ENCODE measurements at regions not wholly inside any gene's neighbourhood (a gene's known extent, or its start where the extent isn't known, plus 50 kb on each side); places are given as distances from the start of the nearest gene placed in this dataset.

GRCh38 chr13:34344816-34345215, 526.9 kb downstream of the RFC3 start (continued):
- TF ChIP-seq ZBTB33 (IDR thresholded peaks at IDR 0.05; ENCODE audit: extremely low read depth, insufficient replicate concordance, low read length), result no peak
- no peak for TF ChIP-seq JUND (IDR thresholded peaks at IDR 0.05)

GRCh38 chr13:34345258-34345965, 527.5 kb downstream of the RFC3 start:
- TF ChIP-seq SIN3A (IDR thresholded peaks at IDR 0.05; ENCODE audit: low read depth) (no peak), FOSL1 (IDR thresholded peaks at IDR 0.05; ENCODE audit: low read depth) (no peak), SP1 (IDR thresholded peaks at IDR 0.05; ENCODE audit: low read depth) (no peak), POLR2AphosphoS5 (IDR thresholded peaks at IDR 0.05; ENCODE audit: low read depth, low read length) (no peak), REST (IDR thresholded peaks at IDR 0.05; ENCODE audit: low read depth) (no peak), JUND (IDR thresholded peaks at IDR 0.05) (no peak), CTCF (IDR thresholded peaks at IDR 0.05 in 2 of 3, conservative IDR thresholded peaks at IDR 0.05 in 1 of 3; ENCODE audit: borderline replicate concordance in 1 of 3, insufficient read depth in 1 of 3, low read depth in 2 of 3, low read length in 2 of 3) (no peak), POLR2A (IDR thresholded peaks at IDR 0.05; ENCODE audit: borderline replicate concordance, extremely low read depth, insufficient read depth, insufficient read length) (no peak), ATF3 (IDR thresholded peaks at IDR 0.05) (no peak), CBX3 (IDR thresholded peaks at IDR 0.05; ENCODE audit: low read depth) (no peak), ZNF274 (IDR thresholded peaks at IDR 0.05; ENCODE audit: low read depth, low read length) (no peak)
- no peaks in the 10 kb centered on the region for H3K36me3 ChIP-seq (ENCODE audit: control insufficient read depth in 1 of 2, insufficient read depth in 2 of 2, low read length in 2 of 2)
- no peaks in the 10 kb centered on the region for H3K79me2 ChIP-seq (ENCODE audit: insufficient read depth, low read length)
- intact Hi-C loops (cut with micrococcal nuclease), result no loop called here
- H2AFZ ChIP-seq (ENCODE audit: low read depth, low read length, poor library complexity, severe bottlenecking), result no peak overlapping the region
- no peak overlapping the region for H3K4me2 ChIP-seq (ENCODE audit: low read length)
- no peak overlapping the region for H3K4me3 ChIP-seq (replicated peaks in 1 of 2; ENCODE audit: low read depth in 1 of 2, low read length in 2 of 2)
- DNase-seq (ENCODE audit: low read depth, low spot score) (no peak), ATAC-seq (no peak)
- POLR2A ChIA-PET, result no interaction called here
- no TSS peak for BruUV-seq (replicated peaks)
- CTCF ChIA-PET, result no interaction called here
- H4K20me1 ChIP-seq (ENCODE audit: insufficient read depth), result no peaks in the 10 kb centered on the region
- H3K9me3 ChIP-seq (ENCODE audit: control insufficient read depth in 1 of 2, insufficient read depth in 1 of 2, low read depth in 1 of 2, low read length in 2 of 2), result no peaks in the 10 kb centered on the region
- no peaks in the 10 kb centered on the region for H3K27me3 ChIP-seq (ENCODE audit: insufficient read depth, low read length)
- peaks cover 0 to 9% of the 10 kb centered on the region in 2 experiments; a peak in 1 of 4 replicates for H3K4me1 ChIP-seq (ENCODE audit: control insufficient read depth in 1 of 2, insufficient read depth in 2 of 2, low read length in 2 of 2)
- RAD21 ChIA-PET (ENCODE audit: low non-redundant PET in 1 of 2, low total read pairs in 2 of 2, uncharacterized antibody in 2 of 2, unreplicated experiment in 2 of 2), result no interaction called here
- H3K9ac ChIP-seq (ENCODE audit: low read length), result no peak overlapping the region
- no peaks in the 10 kb centered on the region for H3K9me2 ChIP-seq (ENCODE audit: insufficient read depth)
- no peak overlapping the region for H3K27ac ChIP-seq (ENCODE audit: low read depth, low read length)
